Suprapubic skin (tissue), 3 donors: ENCODE measurements at regions not wholly inside any gene's neighbourhood (a gene's known extent, or its start where the extent isn't known, plus 50 kb on each side); places are given as distances from the start of the nearest gene placed in this dataset.

Source experiments
- POLR2AphosphoS5 ChIP-seq, 3 donors: sonication (generic); formaldehyde crosslinking; IDR thresholded peaks; one replicate each; pipeline ENCODE4 v1.6.1; 2017; ENCODE audit warnings: antibody characterized with exemption in 3 of 3
- TF ChIP-seq, protein P1 (sequence below), 2 donors: fragments of 200-600 bp in 1 of 2; fragments of 450-650 bp in 1 of 2; sonication (generic) in 1 of 2; IDR thresholded peaks; one replicate each; pipeline ENCODE4 v1.5.1; 2016 to 2019; ENCODE audit warnings: antibody characterized with exemption in 2 of 2, mild to moderate bottlenecking in 1 of 2, moderate library complexity in 1 of 2

GRCh38 chr16:86708431-86708830 is 130.1 kb downstream of the FOXL1 start:
- TF ChIP-seq, protein P1, sequence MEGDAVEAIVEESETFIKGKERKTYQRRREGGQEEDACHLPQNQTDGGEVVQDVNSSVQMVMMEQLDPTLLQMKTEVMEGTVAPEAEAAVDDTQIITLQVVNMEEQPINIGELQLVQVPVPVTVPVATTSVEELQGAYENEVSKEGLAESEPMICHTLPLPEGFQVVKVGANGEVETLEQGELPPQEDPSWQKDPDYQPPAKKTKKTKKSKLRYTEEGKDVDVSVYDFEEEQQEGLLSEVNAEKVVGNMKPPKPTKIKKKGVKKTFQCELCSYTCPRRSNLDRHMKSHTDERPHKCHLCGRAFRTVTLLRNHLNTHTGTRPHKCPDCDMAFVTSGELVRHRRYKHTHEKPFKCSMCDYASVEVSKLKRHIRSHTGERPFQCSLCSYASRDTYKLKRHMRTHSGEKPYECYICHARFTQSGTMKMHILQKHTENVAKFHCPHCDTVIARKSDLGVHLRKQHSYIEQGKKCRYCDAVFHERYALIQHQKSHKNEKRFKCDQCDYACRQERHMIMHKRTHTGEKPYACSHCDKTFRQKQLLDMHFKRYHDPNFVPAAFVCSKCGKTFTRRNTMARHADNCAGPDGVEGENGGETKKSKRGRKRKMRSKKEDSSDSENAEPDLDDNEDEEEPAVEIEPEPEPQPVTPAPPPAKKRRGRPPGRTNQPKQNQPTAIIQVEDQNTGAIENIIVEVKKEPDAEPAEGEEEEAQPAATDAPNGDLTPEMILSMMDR (IDR thresholded peaks at IDR 0.05): no peak
- TF ChIP-seq POLR2AphosphoS5 (IDR thresholded peaks at IDR 0.05): no peak
